WTC11 (cell line): ENCODE measurements at regions not wholly inside any gene's neighbourhood (a gene's known extent, or its start where the extent isn't known, plus 50 kb on each side); places are given as distances from the start of the nearest gene placed in this dataset.

Source experiments
- ATAC-seq: fragments of 200-7000 bp; cut with Tn5 transposase; 2 replicates; pipeline ENCODE4 v1.10.0; 2021; ENCODE audit warnings: mild to moderate bottlenecking, moderate library complexity
- CTCF ChIA-PET: fragments of 300-600 bp; sonication (Branson Sonifier 250); formaldehyde crosslinking; loops from one replicate; lab custom pipeline; 2021; ENCODE audit warnings: antibody characterized with exemption; lab: Charles Lee
- POLR2A ChIA-PET: fragments of 350-600 bp; sonication (Branson Sonifier 250); formaldehyde crosslinking; loops from one replicate; lab custom pipeline; 2021; ENCODE audit warnings: antibody characterized with exemption; lab: Charles Lee
- DNase-seq: peaks from one replicate; pipeline ENCODE4 v3.0.0; 2021; ENCODE audit warnings: low spot score
- H3K27ac Mint-ChIP-seq: 2 replicates; pipeline ENCODE4 v1.8.0; 2021; ENCODE audit warnings: mixed read lengths
- H3K27me3 Mint-ChIP-seq: 2 replicates; pipeline ENCODE4 v1.8.0; 2021; ENCODE audit warnings: low read depth, mild to moderate bottlenecking, moderate library complexity, mixed read lengths
- H3K36me3 Mint-ChIP-seq: 2 replicates; pipeline ENCODE4 v1.8.0; 2021; ENCODE audit warnings: mixed read lengths
- H3K4me1 Mint-ChIP-seq: 2 replicates; pipeline ENCODE4 v1.8.0; 2022; ENCODE audit warnings: mixed read lengths
- H3K4me3 Mint-ChIP-seq: 2 replicates; pipeline ENCODE4 v1.8.0; 2021; ENCODE audit warnings: mild to moderate bottlenecking, moderate library complexity, mixed read lengths
- H3K9me3 Mint-ChIP-seq: 2 replicates; pipeline ENCODE4 v1.8.0; 2021; ENCODE audit warnings: mixed read lengths
- CBFB ChIP-seq: sonication (generic); formaldehyde crosslinking; IDR thresholded peaks from 2 replicates; pipeline ENCODE4 v1.8.1; 2022; ENCODE audit warnings: mild to moderate bottlenecking, low read depth, missing genetic modification reagents
- ERG ChIP-seq: fragments of 250-450 bp; sonication (Bioruptor Pico); IDR thresholded peaks from 2 replicates; pipeline ENCODE4 v1.8.0; 2021; ENCODE audit warnings: mild to moderate bottlenecking
- FOXK1 ChIP-seq: sonication (generic); formaldehyde crosslinking; IDR thresholded peaks from 2 replicates; pipeline ENCODE4 v1.8.0; 2022; ENCODE audit warnings: mild to moderate bottlenecking, moderate library complexity, missing genetic modification reagents
- FOXP1 ChIP-seq: sonication (generic); formaldehyde crosslinking; IDR thresholded peaks from 2 replicates; pipeline ENCODE4 v1.8.0; 2022; ENCODE audit warnings: missing genetic modification reagents, mild to moderate bottlenecking, moderate library complexity, borderline replicate concordance
- GABPB1 ChIP-seq: sonication (generic); formaldehyde crosslinking; IDR thresholded peaks from 2 replicates; pipeline ENCODE4 v1.8.1; 2023; ENCODE audit warnings: mild to moderate bottlenecking, missing genetic modification reagents
- IRF1 ChIP-seq: sonication (generic); formaldehyde crosslinking; IDR thresholded peaks from 2 replicates; pipeline ENCODE4 v1.8.0; 2023; ENCODE audit warnings: missing genetic modification reagents
- JUN ChIP-seq: sonication (generic); formaldehyde crosslinking; IDR thresholded peaks from 2 replicates; pipeline ENCODE4 v1.8.0; 2023; ENCODE audit warnings: mild to moderate bottlenecking, missing genetic modification reagents
- MXD4 ChIP-seq: fragments of 250-450 bp; sonication (Bioruptor Pico); IDR thresholded peaks from 2 replicates; pipeline ENCODE4 v1.8.0; 2021; ENCODE audit warnings: mild to moderate bottlenecking, moderate library complexity, borderline replicate concordance
- MYBL2 ChIP-seq: sonication (generic); formaldehyde crosslinking; IDR thresholded peaks from 2 replicates; pipeline ENCODE4 v1.8.1; 2023; ENCODE audit warnings: mild to moderate bottlenecking, moderate library complexity, missing genetic modification reagents
- NR2C2 ChIP-seq: sonication (generic); formaldehyde crosslinking; IDR thresholded peaks from 2 replicates; pipeline ENCODE4 v1.8.0; 2022; ENCODE audit warnings: mild to moderate bottlenecking, missing genetic modification reagents
- PRRX2 ChIP-seq: fragments of 250-450 bp; sonication (Bioruptor Pico); IDR thresholded peaks from 2 replicates; pipeline ENCODE4 v1.8.0; 2021; ENCODE audit warnings: mild to moderate bottlenecking
- SOX15 ChIP-seq: fragments of 250-450 bp; sonication (Bioruptor Pico); IDR thresholded peaks from 2 replicates; pipeline ENCODE4 v1.9.0; 2021; ENCODE audit warnings: mild to moderate bottlenecking
- STAT6 ChIP-seq: sonication (generic); formaldehyde crosslinking; conservative IDR thresholded peaks from 2 replicates; pipeline ENCODE4 v1.8.1; 2023; ENCODE audit warnings: mild to moderate bottlenecking, low read depth, missing genetic modification reagents, moderate library complexity
- ZNF232 ChIP-seq: sonication (generic); formaldehyde crosslinking; IDR thresholded peaks from 2 replicates; pipeline ENCODE4 v1.8.0; 2022; ENCODE audit warnings: mild to moderate bottlenecking, missing genetic modification reagents
- ZNF263 ChIP-seq: sonication (generic); formaldehyde crosslinking; IDR thresholded peaks from 2 replicates; pipeline ENCODE4 v1.8.1; 2022; ENCODE audit warnings: low read depth, mild to moderate bottlenecking, moderate library complexity, missing genetic modification reagents
- ZNF416 ChIP-seq: fragments of 250-450 bp; sonication (Bioruptor Pico); IDR thresholded peaks from 2 replicates; pipeline ENCODE4 v1.9.0; 2021; ENCODE audit warnings: mild to moderate bottlenecking, inconsistent platforms
- TF ChIP-seq, protein P1 (sequence below): sonication (generic); formaldehyde crosslinking; IDR thresholded peaks from 2 replicates; pipeline ENCODE4 v1.8.0; 2022; ENCODE audit warnings: mild to moderate bottlenecking, missing genetic modification reagents
- TF ChIP-seq, protein P2 (sequence below): fragments of 200-600 bp; IDR thresholded peaks from 2 replicates; pipeline ENCODE4 v1.8.0; 2022; ENCODE audit warnings: antibody characterized with exemption
- TF ChIP-seq, protein P3 (sequence below): sonication (generic); formaldehyde crosslinking; IDR thresholded peaks from 2 replicates; pipeline ENCODE4 v1.8.1; 2022; ENCODE audit warnings: low read depth, missing genetic modification reagents, borderline replicate concordance

GRCh38 chr7:118713039-118713438 lies 488.5 kb downstream of the ANKRD7 start (continued):
- TF ChIP-seq CBFB (CRISPR knock-in tag) = no peak
- TF ChIP-seq NR2C2 (CRISPR knock-in tag) = no peak
- TF ChIP-seq, protein P1, sequence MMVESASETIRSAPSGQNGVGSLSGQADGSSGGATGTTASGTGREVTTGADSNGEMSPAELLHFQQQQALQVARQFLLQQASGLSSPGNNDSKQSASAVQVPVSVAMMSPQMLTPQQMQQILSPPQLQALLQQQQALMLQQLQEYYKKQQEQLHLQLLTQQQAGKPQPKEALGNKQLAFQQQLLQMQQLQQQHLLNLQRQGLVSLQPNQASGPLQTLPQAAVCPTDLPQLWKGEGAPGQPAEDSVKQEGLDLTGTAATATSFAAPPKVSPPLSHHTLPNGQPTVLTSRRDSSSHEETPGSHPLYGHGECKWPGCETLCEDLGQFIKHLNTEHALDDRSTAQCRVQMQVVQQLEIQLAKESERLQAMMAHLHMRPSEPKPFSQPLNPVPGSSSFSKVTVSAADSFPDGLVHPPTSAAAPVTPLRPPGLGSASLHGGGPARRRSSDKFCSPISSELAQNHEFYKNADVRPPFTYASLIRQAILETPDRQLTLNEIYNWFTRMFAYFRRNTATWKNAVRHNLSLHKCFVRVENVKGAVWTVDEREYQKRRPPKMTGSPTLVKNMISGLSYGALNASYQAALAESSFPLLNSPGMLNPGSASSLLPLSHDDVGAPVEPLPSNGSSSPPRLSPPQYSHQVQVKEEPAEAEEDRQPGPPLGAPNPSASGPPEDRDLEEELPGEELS (CRISPR knock-in tag) = no peak
- TF ChIP-seq ZNF416 (CRISPR knock-in tag) = no peak
- no peak for TF ChIP-seq STAT6
- TF ChIP-seq, protein P2, sequence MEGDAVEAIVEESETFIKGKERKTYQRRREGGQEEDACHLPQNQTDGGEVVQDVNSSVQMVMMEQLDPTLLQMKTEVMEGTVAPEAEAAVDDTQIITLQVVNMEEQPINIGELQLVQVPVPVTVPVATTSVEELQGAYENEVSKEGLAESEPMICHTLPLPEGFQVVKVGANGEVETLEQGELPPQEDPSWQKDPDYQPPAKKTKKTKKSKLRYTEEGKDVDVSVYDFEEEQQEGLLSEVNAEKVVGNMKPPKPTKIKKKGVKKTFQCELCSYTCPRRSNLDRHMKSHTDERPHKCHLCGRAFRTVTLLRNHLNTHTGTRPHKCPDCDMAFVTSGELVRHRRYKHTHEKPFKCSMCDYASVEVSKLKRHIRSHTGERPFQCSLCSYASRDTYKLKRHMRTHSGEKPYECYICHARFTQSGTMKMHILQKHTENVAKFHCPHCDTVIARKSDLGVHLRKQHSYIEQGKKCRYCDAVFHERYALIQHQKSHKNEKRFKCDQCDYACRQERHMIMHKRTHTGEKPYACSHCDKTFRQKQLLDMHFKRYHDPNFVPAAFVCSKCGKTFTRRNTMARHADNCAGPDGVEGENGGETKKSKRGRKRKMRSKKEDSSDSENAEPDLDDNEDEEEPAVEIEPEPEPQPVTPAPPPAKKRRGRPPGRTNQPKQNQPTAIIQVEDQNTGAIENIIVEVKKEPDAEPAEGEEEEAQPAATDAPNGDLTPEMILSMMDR = no peak
- TF ChIP-seq MYBL2 (CRISPR knock-in tag) = no peak

DNA sequence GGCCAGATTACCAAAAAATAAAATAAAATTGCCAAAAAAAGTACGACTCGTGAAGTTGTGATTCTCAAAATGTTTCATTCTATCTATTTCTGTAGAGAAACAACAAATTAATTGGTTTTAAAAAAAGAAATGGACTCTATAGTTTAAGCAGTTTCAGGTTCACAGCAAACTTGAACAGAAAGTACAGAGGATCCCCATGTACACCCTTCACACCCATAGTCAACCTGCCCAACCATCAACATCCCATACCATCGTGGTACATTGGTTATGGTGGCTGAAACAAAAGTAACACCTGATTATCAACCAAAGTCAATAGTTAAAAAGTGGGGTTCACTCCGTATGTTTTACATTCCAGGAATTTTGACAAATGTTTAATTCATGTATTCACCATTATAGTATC lies 496.1 kb downstream of the ANKRD7 start:
- Mint-ChIP-seq H3K9me3 (no peaks in the 10 kb centered on the region), H3K27ac (no peak overlapping the region), H3K27me3 (no peaks in the 10 kb centered on the region), H3K4me1 (no peaks in the 10 kb centered on the region), H3K4me3 (no peak overlapping the region), H3K36me3 (no peaks in the 10 kb centered on the region)
- POLR2A ChIA-PET = no interaction called here
- DNase-seq = no peak
- CTCF ChIA-PET = no interaction called here
- ATAC-seq = no peak
- TF ChIP-seq, protein P3, sequence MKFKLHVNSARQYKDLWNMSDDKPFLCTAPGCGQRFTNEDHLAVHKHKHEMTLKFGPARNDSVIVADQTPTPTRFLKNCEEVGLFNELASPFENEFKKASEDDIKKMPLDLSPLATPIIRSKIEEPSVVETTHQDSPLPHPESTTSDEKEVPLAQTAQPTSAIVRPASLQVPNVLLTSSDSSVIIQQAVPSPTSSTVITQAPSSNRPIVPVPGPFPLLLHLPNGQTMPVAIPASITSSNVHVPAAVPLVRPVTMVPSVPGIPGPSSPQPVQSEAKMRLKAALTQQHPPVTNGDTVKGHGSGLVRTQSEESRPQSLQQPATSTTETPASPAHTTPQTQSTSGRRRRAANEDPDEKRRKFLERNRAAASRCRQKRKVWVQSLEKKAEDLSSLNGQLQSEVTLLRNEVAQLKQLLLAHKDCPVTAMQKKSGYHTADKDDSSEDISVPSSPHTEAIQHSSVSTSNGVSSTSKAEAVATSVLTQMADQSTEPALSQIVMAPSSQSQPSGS (CRISPR knock-in tag) = no peak
- TF ChIP-seq JUN (CRISPR knock-in tag) = no peak
- TF ChIP-seq ZNF263 (CRISPR knock-in tag) = no peak
- no peak for TF ChIP-seq ERG (CRISPR knock-in tag)
- no peak for TF ChIP-seq SOX15 (CRISPR knock-in tag)
- TF ChIP-seq IRF1 (CRISPR knock-in tag) = no peak
- no peak for TF ChIP-seq PRRX2 (CRISPR knock-in tag)
- no peak for TF ChIP-seq GABPB1 (CRISPR knock-in tag)
- TF ChIP-seq FOXK1 (CRISPR knock-in tag) = no peak
- no peak for TF ChIP-seq ZNF232
- TF ChIP-seq ZNF416 (CRISPR knock-in tag) = no peak
- TF ChIP-seq MXD4 (CRISPR knock-in tag) = no peak
- TF ChIP-seq FOXP1 = no peak
- TF ChIP-seq, protein P2 = no peak
